ENCODE measurements at regions not wholly inside any gene's neighbourhood (a gene's known extent, or its start where the extent isn't known, plus 50 kb on each side); places are given as distances from the start of the nearest gene placed in this dataset.

- H3K23ac ChIP-seq (ENCODE audit: insufficient read length) = no peak overlapping the region
- no peak overlapping the region for H2AK5ac ChIP-seq (ENCODE audit: low read depth, low read length)
- DNase-seq (ENCODE audit: low read depth in 1 of 2, low spot score in 2 of 2) = no peak
- no peak overlapping the region for H3K9ac ChIP-seq (replicated peaks in 1 of 4; ENCODE audit: extremely low read depth in 1 of 4, low read depth in 3 of 4, low read length in 3 of 4)
- H2BK12ac ChIP-seq (ENCODE audit: low read depth, low read length) = no peak overlapping the region
- no peak overlapping the region for H4K91ac ChIP-seq (replicated peaks; ENCODE audit: insufficient read length, low read length)
- H3K56ac ChIP-seq (replicated peaks; ENCODE audit: insufficient read length, low read depth, low read length) = no peak overlapping the region
- peaks cover 0 to 1% of the 10 kb centered on the region in 2 experiments for H4K20me1 ChIP-seq (replicated peaks in 1 of 2; ENCODE audit: control insufficient read depth in 1 of 2, insufficient read depth in 2 of 2, low read length in 2 of 2)
- H3K36me3 ChIP-seq (ENCODE audit: control insufficient read depth in 2 of 4, insufficient read depth in 4 of 4, low read length in 3 of 4) = no peaks in the 10 kb centered on the region
- no peak overlapping the region for H3K4ac ChIP-seq (replicated peaks; ENCODE audit: insufficient read length, low read depth, low read length)
- FAIRE-seq = no peak
- H4K8ac ChIP-seq (ENCODE audit: extremely low read depth, insufficient read depth, low read length) = no peak overlapping the region
- H2AFZ ChIP-seq (ENCODE audit: low read length) = no peak overlapping the region
- H3K79me1 ChIP-seq (ENCODE audit: low read depth, low read length) = no peaks in the 10 kb centered on the region
- no peaks in the 10 kb centered on the region for H3K4me1 ChIP-seq (replicated peaks in 1 of 4; ENCODE audit: control insufficient read depth in 3 of 4, insufficient read depth in 4 of 4, low read length in 3 of 4)
- no peak overlapping the region for H3K14ac ChIP-seq (ENCODE audit: insufficient read length)
- no peak overlapping the region for H3K4me2 ChIP-seq (ENCODE audit: insufficient read depth in 1 of 2, low read depth in 2 of 2, low read length in 2 of 2)
- no peak overlapping the region for H3K18ac ChIP-seq (ENCODE audit: extremely low read depth, low read length)
- H2BK20ac ChIP-seq (ENCODE audit: low read length) = no peak overlapping the region
- H3K9me3 ChIP-seq (ENCODE audit: insufficient read depth in 2 of 2, low read depth in 1 of 2, low read length in 1 of 2) = no peaks in the 10 kb centered on the region
- no peak overlapping the region for H2BK15ac ChIP-seq (ENCODE audit: low read length)
- H3K27ac ChIP-seq (ENCODE audit: low read depth, low read length) = no peak overlapping the region
- no peak overlapping the region for H4K5ac ChIP-seq (ENCODE audit: insufficient read length, low read depth, low read length)
- CTCF ChIA-PET (ENCODE audit: partially characterized antibody) = interaction anchor here (0.6 kb wide), 1 partner anchor 698 kb away, joined by 3 read pairs; no protein-coding TSS in a partner anchor
- H3K27me3 ChIP-seq (replicated peaks in 1 of 4; ENCODE audit: control insufficient read depth in 3 of 4, extremely low read depth in 1 of 4, insufficient read depth in 3 of 4, low read length in 3 of 4) = no peaks in the 10 kb centered on the region
- 49% methylated on average over 3 of the region's 3 CpGs; no CpG with 5 or more reads in 1 of the 2 experiments for WGBS, 2 experiments (ENCODE audit: extremely low coverage in 1 of 2, insufficient coverage in 1 of 2, insufficient read length in 1 of 2, insufficient replicate concordance in 2 of 2, low coverage in 1 of 2, low lambda C conversion rate in 2 of 2, missing lambda C conversion rate in 1 of 2)
- no peaks in the 10 kb centered on the region for H3K79me2 ChIP-seq (ENCODE audit: control insufficient read depth in 1 of 2, insufficient read depth in 2 of 2, low read length in 2 of 2)
- no peak overlapping the region for H2BK120ac ChIP-seq (replicated peaks; ENCODE audit: low read depth, low read length)
- H3K4me3 ChIP-seq (ENCODE audit: extremely low read depth in 1 of 4, insufficient read depth in 2 of 4, low read depth in 3 of 4, low read length in 4 of 4) = no peak overlapping the region
- H3K23me2 ChIP-seq (ENCODE audit: low read depth, low read length) = no peaks in the 10 kb centered on the region
- H2BK5ac ChIP-seq (ENCODE audit: low read depth, low read length) = no peak overlapping the region
- POLR2A ChIA-PET (ENCODE audit: partially characterized antibody) = no interaction called here
- TF ChIP-seq POU5F1 (IDR thresholded peaks at IDR 0.05; ENCODE audit: low read depth, low read length) (no peak), JUND (IDR thresholded peaks at IDR 0.05; ENCODE audit: low read length) (no peak), TCF12 (IDR thresholded peaks at IDR 0.05; ENCODE audit: low read depth, low read length) (no peak)
Observed at GRCh38 chr11:81705283-81705682, 1028.4 kb downstream of the FAM181B start.

Measured in H1 (cell line).